HepG2 (cell line): ENCODE measurements at regions not wholly inside any gene's neighbourhood (a gene's known extent, or its start where the extent isn't known, plus 50 kb on each side); places are given as distances from the start of the nearest gene placed in this dataset.

Source experiments
- ATAC-seq: fragments of 200-7000 bp; cut with Tn5 transposase; 3 replicates; pipeline ENCODE4 v1.9.1; 2020; ENCODE audit warnings: mild to moderate bottlenecking, moderate library complexity
- BruUV-seq: library from RNA; stranded (reverse); fragments of 400-500 nt; replicated peaks from 2 replicates; lab custom pipeline; 2021; lab: Mats Ljungman, UMichigan
- CTCF ChIA-PET: fragments of 300-600 bp; formaldehyde crosslinking; extraction: SDS; loops from one replicate; lab custom pipeline; 2021; ENCODE audit warnings: low total read pairs, inconsistent platforms, low intra/inter-chr PET ratio; lab: Yijun Ruan, JAX
- POLR2A ChIA-PET: fragments of 350-600 bp; sonication (Branson Sonifier 250); formaldehyde crosslinking; loops from one replicate; lab custom pipeline; 2020; ENCODE audit warnings: antibody characterized with exemption, inconsistent platforms; lab: Yijun Ruan, JAX
- DNase-seq: peaks from one replicate; pipeline ENCODE4 v3.0.0-alpha.2; 2015; ENCODE audit warnings: low spot score
- FAIRE-seq: peaks from 3 replicates; lab custom pipeline; 2011; peaks lifted over from hg19 to GRCh38; lab: Jason Lieb, UNC
- H2AFZ ChIP-seq: one replicate; pipeline ENCODE4 v1.6.1; 2011; ENCODE audit warnings: low read length, inconsistent platforms
- H3K27ac ChIP-seq: fragments of 300-600 bp; 3 replicates; pipeline ENCODE4 v1.8.0; 2011; ENCODE audit warnings: mixed run types, mild to moderate bottlenecking, mixed read lengths, low read length, inconsistent platforms; ENCODE audit not compliant: insufficient read depth; ENCODE audit errors: extremely low read length
- H3K27me3 ChIP-seq, 2 experiments: fragments of 200-600 bp in 1 of 2; 2 replicates in 1 of 2; 3 replicates in 1 of 2; pipeline versions ENCODE4 v1.6.0 to v1.8.0; 2011; ENCODE audit warnings: low read length in 2 of 2, mild to moderate bottlenecking in 2 of 2, moderate library complexity in 2 of 2, inconsistent platforms in 1 of 2; ENCODE audit not compliant: insufficient read depth in 2 of 2, control insufficient read depth in 1 of 2
- H3K36me3 ChIP-seq, 2 experiments: fragments of 200-600 bp in 1 of 2; replicated peaks in 1 of 2; 2 replicates in 1 of 2; 3 replicates in 1 of 2; pipeline versions ENCODE4 v1.5.1 to v1.8.0; 2011; ENCODE audit warnings: low read length in 2 of 2, inconsistent platforms in 1 of 2; ENCODE audit not compliant: insufficient read depth in 2 of 2, control insufficient read depth in 1 of 2
- H3K4me1 ChIP-seq: 2 replicates; pipeline ENCODE4 v1.5.1; 2012; ENCODE audit warnings: low read length, inconsistent platforms; ENCODE audit not compliant: insufficient read depth
- H3K4me2 ChIP-seq: 2 replicates; pipeline ENCODE4 v1.6.0; 2011; ENCODE audit warnings: low read depth, low read length, inconsistent platforms
- H3K4me3 ChIP-seq, 3 experiments: fragments of 200-600 bp in 1 of 3; sonication (generic), shearing (Covaris generic) in 1 of 3; replicated peaks in 1 of 3; 2 replicates each; pipeline ENCODE4 v1.5.1; 2011 to 2016; ENCODE audit warnings: low read length in 3 of 3, inconsistent platforms in 2 of 3, low read depth in 2 of 3, mild to moderate bottlenecking in 2 of 3, control low read depth in 1 of 3, mixed read lengths in 1 of 3; ENCODE audit not compliant: insufficient read depth in 1 of 3
- H3K79me2 ChIP-seq: one replicate; pipeline ENCODE4 v1.6.1; 2011; ENCODE audit warnings: low read length, inconsistent platforms; ENCODE audit not compliant: insufficient read depth
- H3K9ac ChIP-seq: 2 replicates; pipeline ENCODE4 v1.6.0; 2011; ENCODE audit warnings: mild to moderate bottlenecking, low read depth, low read length, inconsistent platforms; ENCODE audit not compliant: insufficient read depth
- H3K9me3 ChIP-seq: 2 replicates; pipeline ENCODE4 v1.5.1; 2012; ENCODE audit warnings: mild to moderate bottlenecking, low read length
- H4K20me1 ChIP-seq: 2 replicates; pipeline ENCODE4 v1.6.0; 2011; ENCODE audit warnings: inconsistent platforms, mild to moderate bottlenecking, low read length, moderate library complexity; ENCODE audit not compliant: insufficient read depth
- ATF2 ChIP-seq: sonication (generic); formaldehyde crosslinking; IDR thresholded peaks from 2 replicates; pipeline ENCODE4 v1.4.0; 2020; ENCODE audit warnings: missing genetic modification reagents
- DMTF1 ChIP-seq: sonication (generic); formaldehyde crosslinking; IDR thresholded peaks from 2 replicates; pipeline ENCODE4 v1.4.0; 2020; ENCODE audit warnings: mild to moderate bottlenecking, missing genetic modification reagents
- KAT7 ChIP-seq: IDR thresholded peaks from 2 replicates; pipeline ENCODE4 v1.6.1; 2018; ENCODE audit warnings: borderline replicate concordance, missing compliant biosample characterization
- MAFF ChIP-seq: IDR thresholded peaks from 2 replicates; pipeline ENCODE4 v1.6.1; 2011; ENCODE audit warnings: low read depth, low read length, improper control_type of control experiment
- MAFK ChIP-seq, 2 experiments: IDR thresholded peaks in 1 of 2; conservative IDR thresholded peaks in 1 of 2; 2 replicates each; pipeline ENCODE4 v1.6.1; 2011; ENCODE audit warnings: improper control_type of control experiment in 2 of 2, low read length in 2 of 2
- TRIM24 ChIP-seq: sonication (generic); formaldehyde crosslinking; IDR thresholded peaks from 2 replicates; pipeline ENCODE4 v1.8.0; 2022; ENCODE audit warnings: mild to moderate bottlenecking, missing genetic modification reagents
- ZFP41 ChIP-seq: sonication (generic); formaldehyde crosslinking; IDR thresholded peaks from 2 replicates; pipeline ENCODE4 v1.4.0; 2020; ENCODE audit warnings: mild to moderate bottlenecking, missing genetic modification reagents, borderline replicate concordance
- ZSCAN30 ChIP-seq: sonication (generic); formaldehyde crosslinking; IDR thresholded peaks from 2 replicates; pipeline ENCODE4 v1.5.0; 2020; ENCODE audit warnings: mild to moderate bottlenecking, missing genetic modification reagents
- ZXDC ChIP-seq: sonication (generic); formaldehyde crosslinking; IDR thresholded peaks from 2 replicates; pipeline ENCODE4 v1.5.0; 2020; ENCODE audit warnings: mild to moderate bottlenecking, missing genetic modification reagents
- WGBS: methylation state at CpG from one replicate; pipeline ENCODE4 v1.1.6; 2017; ENCODE audit warnings: low lambda C conversion rate; 5-methylcytosine and 5-hydroxymethylcytosine counted together
- in situ Hi-C: cut with HindIII; loops from 2 replicates; pipeline ENCODE4 v1.10.0; 2017; ENCODE audit warnings: low pct_unique_long_range_greater_than_20kb; ENCODE audit not compliant: extremely low pct_ligation_motif_present
- intact Hi-C: fragments of 100-400 bp; cut with micrococcal nuclease; formaldehyde crosslinking; loops from one replicate; pipeline ENCODE4 v1.10.0; 2022; ENCODE audit not compliant: unreplicated experiment

- no peak for FAIRE-seq
- no peak overlapping the region for H3K9ac ChIP-seq
- no peak for ATAC-seq
Observed at GRCh38 chr21:19237608-19238007, 834.0 kb upstream of the TMPRSS15 start.

GRCh38 chr21:19239696-19240095, 836.1 kb upstream of the TMPRSS15 start:
- Histone ChIP-seq H3K9ac (no peak overlapping the region), H3K27ac (no peak overlapping the region), H2AFZ (no peak overlapping the region), H3K9me3 (peaks cover 75% of the 10 kb centered on the region), H3K36me3 (no peaks in the 10 kb centered on the region), H3K79me2 (no peaks in the 10 kb centered on the region), H4K20me1 (no peaks in the 10 kb centered on the region), H3K27me3 (no peaks in the 10 kb centered on the region), H3K4me2 (no peak overlapping the region), H3K4me3 (no peak overlapping the region), H3K4me1 (no peaks in the 10 kb centered on the region)
- no peak for TF ChIP-seq ZXDC (CRISPR knock-in tag)
- TF ChIP-seq KAT7 (CRISPR knock-in tag): no peak
- no peak for TF ChIP-seq TRIM24 (CRISPR knock-in tag)
- TF ChIP-seq ZSCAN30: no peak
- no peak for TF ChIP-seq ZFP41 (CRISPR knock-in tag)
- TF ChIP-seq DMTF1: no peak
- no peak for TF ChIP-seq ATF2 (CRISPR knock-in tag)
- intact Hi-C loops: no loop called here
- in situ Hi-C loops: no loop called here
- ChIA-PET CTCF (no interaction called here), POLR2A (no interaction called here)
- no peak for DNase-seq
- no peak for FAIRE-seq
- WGBS: 0% methylated on average over 1 of the region's 1 CpG
- BruUV-seq: no TSS peak
- ATAC-seq: no peak

More at GRCh38 chr21:19237608-19238007, 834.0 kb upstream of the TMPRSS15 start:
- peaks cover 79% of the 10 kb centered on the region for H3K9me3 ChIP-seq
- H3K4me2 ChIP-seq: no peak overlapping the region
- no peaks in the 10 kb centered on the region for H3K36me3 ChIP-seq
- DNase-seq: no peak
- ChIA-PET CTCF (no interaction called here), POLR2A (no interaction called here)
- 0% methylated on average over 1 of the region's 1 CpG for WGBS
- no peaks in the 10 kb centered on the region for H3K4me1 ChIP-seq
- H3K27me3 ChIP-seq: no peaks in the 10 kb centered on the region
- H3K27ac ChIP-seq: no peak overlapping the region
- no peaks in the 10 kb centered on the region for H4K20me1 ChIP-seq
- BruUV-seq: no TSS peak
- in situ Hi-C loops (no loop called here), intact Hi-C loops (no loop called here)
- H2AFZ ChIP-seq: no peak overlapping the region
- TF ChIP-seq MAFF (peak; percentile 56), KAT7 (CRISPR knock-in tag) (no peak), MAFK (conservative IDR thresholded peaks at IDR 0.05 in 1 of 2, IDR thresholded peaks at IDR 0.05 in 1 of 2; ENCODE audit: low read length in 2 of 2) (peak; percentile 46 to 69; a peak in 3 of 4 replicates)
- H3K79me2 ChIP-seq: no peaks in the 10 kb centered on the region
- H3K4me3 ChIP-seq: no peak overlapping the region
